Stimulated activated CD4-positive, alpha-beta T cell treated with anti-CD3 and anti-CD28 coated beads, Interleukin-15, amount 100 ng/mL, for 1 hour (primary cell): ENCODE measurements at regions not wholly inside any gene's neighbourhood (a gene's known extent, or its start where the extent isn't known, plus 50 kb on each side); places are given as distances from the start of the nearest gene placed in this dataset.
"Not testable (repeated sequence)": the region's sequence is repeated elsewhere in the genome, so short reads cannot be mapped to it uniquely, and the experiment has no call there.

Source experiments
- DNase-seq, 2 donors: peaks; one replicate each; pipeline ENCODE4 v3.0.0-alpha.2; 2020; ENCODE audit warnings: low read depth in 1 of 2, low spot score in 1 of 2

- no peak for DNase-seq
These were observed 295.2 kb downstream of the NDUFA10 start for GRCh38 chr2:239729681-239730566.

- no peak for DNase-seq
These were observed 296.0 kb downstream of the NDUFA10 start for GRCh38 chr2:239729151-239729550.

GRCh38 chr2:239728751-239729150 is 296.4 kb downstream of the NDUFA10 start:
- DNase-seq: no peak

- no peak for DNase-seq
These were observed 297.2 kb downstream of the NDUFA10 start for GRCh38 chr2:239727776-239728600.

GRCh38 chr2:239727182-239727775 is 297.9 kb downstream of the NDUFA10 start:
- no peak for DNase-seq

GRCh38 chr2:239726631-239727181 is 298.4 kb downstream of the NDUFA10 start:
- DNase-seq: no peak

GRCh38 chr2:239726091-239726591 is 299.0 kb downstream of the NDUFA10 start:
- no peak for DNase-seq

- no peak for DNase-seq
These were observed 299.6 kb downstream of the NDUFA10 start for GRCh38 chr2:239725551-239725890.

GRCh38 chr2:239724851-239725550 is 300.1 kb downstream of the NDUFA10 start:
- DNase-seq: no peak

- DNase-seq: no peak
These were observed 300.8 kb downstream of the NDUFA10 start for GRCh38 chr2:239724194-239724849.

- no peak for DNase-seq
These were observed 301.5 kb downstream of the NDUFA10 start for GRCh38 chr2:239723486-239724193.

GRCh38 chr2:239722760-239723470 is 302.2 kb downstream of the NDUFA10 start:
- DNase-seq: no peak

- DNase-seq: no peak
These were observed 303.0 kb downstream of the NDUFA10 start for GRCh38 chr2:239721991-239722759.

- DNase-seq: no peak
These were observed 303.6 kb downstream of the NDUFA10 start for GRCh38 chr2:239721531-239721930.

- DNase-seq: no peak
These were observed 304.5 kb downstream of the NDUFA10 start for GRCh38 chr2:239720361-239721360.

- no peak for DNase-seq
These were observed 305.3 kb downstream of the NDUFA10 start for GRCh38 chr2:239719791-239720360.

- DNase-seq: not testable (repeated sequence)
These were observed 306.2 kb downstream of the NDUFA10 start for GRCh38 chr2:239718991-239719390.
